GM21619 (cell line): ENCODE measurements at regions not wholly inside any gene's neighbourhood (a gene's known extent, or its start where the extent isn't known, plus 50 kb on each side); places are given as distances from the start of the nearest gene placed in this dataset.

Experiments used
- ATAC-seq: cut with Tn5 transposase; IDR thresholded peaks from one replicate; pipeline ENCODE4 v1.9.1; 2021; ENCODE audit not compliant: unreplicated experiment

DNA sequence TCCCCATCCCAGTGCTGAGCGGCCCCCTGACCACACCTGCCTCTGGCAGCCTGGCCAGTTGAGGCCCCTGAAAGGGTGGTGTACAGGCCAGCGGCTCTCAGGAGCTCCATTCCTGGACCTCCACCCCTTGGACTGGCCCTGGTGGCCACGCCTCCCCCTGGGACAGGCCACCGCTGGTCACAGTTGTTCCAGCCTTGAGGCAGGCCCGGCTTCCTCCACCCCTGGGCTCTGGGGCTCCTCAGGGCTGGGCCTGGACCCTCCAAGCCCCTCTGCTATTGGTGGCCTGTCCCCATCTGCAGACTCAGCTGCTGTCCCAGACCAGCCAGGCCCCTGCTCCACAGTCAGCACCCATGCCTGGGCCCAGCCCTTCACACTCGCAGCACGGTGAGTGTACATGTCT lies 93.2 kb upstream of the NKX1-1 start:
- no peak for ATAC-seq

DNA sequence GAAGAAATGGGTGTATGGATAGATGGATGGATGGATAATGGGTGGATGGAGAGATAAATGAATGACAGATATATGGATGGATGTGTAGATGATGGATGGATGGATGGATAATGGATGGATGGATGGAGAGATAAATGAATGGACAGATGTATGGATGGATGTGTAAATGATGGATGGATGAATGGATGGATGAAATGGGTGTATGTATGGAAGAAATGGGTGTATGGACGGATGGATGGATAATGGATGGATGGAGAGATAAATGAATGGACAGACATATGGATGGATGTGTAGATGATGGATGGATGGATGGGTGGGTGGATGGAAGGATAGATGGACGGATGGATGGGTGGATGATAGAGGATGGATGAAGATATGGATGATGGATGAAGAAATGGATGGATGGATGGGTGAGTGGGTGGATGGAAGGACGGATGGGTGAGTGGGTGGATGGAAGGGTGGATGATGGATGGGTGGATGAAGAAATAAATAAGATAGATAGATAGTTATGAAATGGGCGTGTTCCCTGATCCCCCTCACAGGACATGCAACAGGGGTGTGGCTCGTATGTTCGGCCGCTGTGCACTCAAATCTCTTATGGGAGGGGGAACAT lies 91.1 kb upstream of the NKX1-1 start:
- ATAC-seq, result no peak

DNA sequence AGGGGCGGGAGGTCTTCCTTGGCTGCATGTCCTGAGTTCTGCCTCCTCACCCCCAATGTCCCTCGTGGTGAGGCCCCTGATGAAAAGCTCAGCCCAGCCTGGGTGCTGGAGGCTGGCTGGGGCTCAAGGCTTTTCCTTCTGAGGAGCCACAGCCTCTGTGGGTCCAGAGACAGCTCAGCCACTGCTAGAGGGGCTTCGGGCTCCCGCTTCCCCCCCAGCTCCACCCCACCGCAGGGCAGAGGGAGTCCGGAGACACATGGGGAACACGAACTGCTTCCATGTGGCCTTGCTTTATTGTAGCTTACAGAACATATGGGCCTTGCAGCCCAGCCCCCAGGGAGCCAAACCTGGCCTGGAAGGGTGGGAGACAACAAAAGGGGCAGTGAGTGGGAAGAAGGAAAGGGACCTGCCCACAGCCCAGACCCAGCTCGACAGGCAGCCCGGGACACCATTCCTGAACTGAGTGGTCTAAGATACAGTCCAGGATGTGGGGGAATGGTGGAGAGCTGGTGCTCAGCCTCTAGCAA lies 89.9 kb upstream of the NKX1-1 start:
- ATAC-seq, result no peak

DNA sequence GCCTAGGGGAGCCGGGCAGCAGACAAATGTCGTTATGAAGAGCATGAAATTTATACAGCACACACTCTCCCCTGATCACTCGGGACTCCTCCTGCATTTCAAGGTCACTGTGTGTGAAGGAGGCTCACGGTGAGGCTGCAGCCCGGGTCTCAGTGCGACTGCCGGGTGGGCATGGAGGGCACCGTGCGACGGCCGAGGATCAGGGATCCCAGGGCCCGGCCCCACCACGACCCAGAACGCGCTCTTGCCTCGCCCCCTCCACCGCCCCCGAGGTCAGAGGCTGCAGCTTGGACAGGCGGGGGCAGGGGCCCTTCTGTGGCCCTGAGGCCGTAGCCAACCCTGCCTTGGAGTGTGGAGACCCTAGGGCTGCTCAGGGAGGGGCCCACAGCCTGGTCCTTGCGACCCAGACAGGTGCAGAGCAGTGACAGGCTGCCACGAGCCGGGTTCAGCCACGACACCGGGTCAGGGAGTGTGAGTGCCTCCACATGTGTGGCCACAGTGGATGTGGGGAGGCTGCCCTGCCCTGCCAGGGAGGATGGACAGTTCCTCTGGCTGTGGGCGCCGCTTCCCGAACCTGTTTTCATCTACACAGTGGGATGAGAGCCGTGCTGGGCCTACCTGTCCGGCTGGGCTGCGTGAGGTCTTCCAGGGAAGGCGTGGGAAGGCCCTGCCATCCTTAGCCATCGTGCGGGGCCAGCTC lies 89.3 kb upstream of the NKX1-1 start:
- no peak for ATAC-seq

DNA sequence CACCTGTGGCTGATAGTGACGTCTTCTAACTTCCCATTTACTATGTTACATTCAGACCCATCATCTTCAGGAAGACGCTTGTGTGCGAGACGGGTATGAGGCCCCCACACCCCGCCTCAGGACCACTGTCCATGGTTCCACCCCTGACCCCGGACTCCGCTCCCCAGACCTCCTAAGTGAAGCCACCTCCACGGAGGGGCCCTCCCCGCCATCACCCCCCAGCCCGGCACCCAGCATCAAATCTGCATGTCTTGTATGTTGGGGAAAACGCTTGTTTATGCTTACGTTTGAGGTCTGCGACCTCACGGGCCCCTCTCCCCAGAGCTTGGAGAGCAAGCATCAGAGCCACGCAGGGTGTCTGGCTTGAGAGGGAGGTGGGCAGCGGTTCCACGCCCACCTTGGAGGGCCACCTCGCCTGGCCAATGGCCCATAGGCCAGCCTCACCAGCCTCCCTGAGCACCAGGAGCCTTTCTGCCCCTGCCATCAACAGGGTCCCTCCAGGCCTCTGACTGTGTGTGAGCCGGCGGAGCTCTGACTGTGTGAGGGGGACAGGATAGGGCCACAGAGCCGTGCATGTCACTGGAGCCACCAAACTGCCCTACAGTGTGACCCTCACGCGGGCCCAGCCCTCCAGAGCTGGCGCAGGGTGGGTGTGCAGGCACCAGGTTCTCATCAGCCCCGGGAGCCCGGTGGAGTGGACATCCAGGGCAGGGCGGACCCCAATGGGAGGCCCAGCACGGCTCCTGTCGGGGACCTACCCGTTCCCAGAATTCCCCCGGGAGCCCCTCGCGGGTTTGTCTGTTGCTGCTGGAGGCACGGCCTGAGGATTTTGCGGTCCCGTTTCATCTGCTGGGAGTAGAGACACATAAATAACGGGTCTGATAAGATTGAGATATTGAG lies 88.4 kb upstream of the NKX1-1 start:
- no peak for ATAC-seq

DNA sequence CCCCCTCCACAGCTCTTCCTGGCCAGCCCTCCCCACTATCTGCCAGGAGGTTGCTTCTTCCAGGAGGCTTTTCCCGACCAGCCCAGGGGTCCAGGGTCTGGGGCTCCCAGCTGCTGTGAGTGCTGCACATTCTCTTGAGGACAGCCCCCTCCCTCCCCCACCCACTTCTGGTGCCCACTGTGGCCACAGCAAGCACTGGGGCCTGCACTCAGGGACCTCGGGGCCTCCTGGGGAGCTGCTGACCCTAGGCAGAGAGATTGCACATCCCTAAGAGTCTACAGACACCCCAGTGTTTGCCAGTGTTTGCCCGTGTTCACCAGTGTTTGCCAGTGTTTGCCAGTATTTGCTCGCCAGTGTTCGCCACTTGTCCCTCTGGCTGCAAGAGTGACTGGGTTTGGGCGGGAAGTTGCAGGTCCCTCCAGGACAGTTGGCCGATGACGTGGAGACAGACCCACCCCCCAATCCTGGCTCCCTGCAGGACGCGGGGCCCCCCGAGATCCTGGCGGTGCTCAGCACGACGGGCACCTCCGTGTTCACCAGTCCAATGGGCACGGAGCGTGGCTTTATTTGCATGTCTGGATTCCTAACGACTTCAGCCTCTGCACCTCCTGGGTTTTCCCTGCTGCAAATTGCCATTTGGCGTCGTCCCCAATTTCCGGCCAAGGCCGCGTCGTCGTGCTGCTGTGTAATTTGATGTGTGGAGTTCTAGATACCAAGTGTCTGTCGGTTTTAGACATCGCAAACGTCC lies 87.5 kb upstream of the NKX1-1 start:
- ATAC-seq, result no peak

DNA sequence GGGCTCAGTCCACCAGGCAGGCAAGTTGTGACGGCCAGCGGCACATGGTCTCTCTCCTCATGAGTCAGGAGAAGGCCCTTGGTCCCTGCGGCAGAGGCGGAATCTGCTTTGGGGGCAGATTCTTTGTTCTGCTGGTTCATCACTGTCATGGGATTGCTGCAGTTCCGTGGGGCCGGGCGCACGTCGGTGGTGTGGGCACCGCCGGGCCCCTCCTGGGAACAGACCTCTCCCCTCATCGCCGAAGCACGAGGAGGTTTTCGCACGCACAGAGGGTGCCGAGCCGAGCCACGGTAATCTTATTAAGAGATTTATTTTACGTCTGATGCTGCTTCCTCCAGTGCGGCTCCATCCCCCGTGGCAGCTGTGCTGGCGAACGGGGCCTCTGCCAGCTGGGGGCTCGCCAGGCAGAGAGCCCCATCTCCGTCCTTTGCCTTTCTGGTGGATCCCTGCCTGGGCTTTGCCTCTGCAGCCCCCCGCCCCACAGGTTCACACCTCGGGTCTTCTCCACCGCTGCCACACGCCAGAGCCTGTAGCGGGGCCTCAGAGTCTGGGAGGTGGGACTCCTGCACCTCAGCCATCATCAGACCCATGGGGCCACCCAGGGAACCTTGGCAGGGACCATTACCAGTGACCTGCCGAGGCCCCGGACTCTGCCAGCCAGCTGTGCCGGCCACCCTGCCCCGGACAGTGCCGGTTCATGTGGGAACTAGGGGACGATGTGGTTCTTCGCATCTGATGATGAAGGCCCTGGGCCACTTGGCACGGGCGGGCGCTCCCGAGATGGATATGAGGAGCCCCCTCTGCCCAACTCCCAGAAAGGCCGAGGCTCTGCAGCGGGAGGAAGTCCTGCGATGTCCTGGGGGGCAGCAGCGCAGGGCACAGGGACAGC lies 86.7 kb upstream of the NKX1-1 start:
- no peak for ATAC-seq

DNA sequence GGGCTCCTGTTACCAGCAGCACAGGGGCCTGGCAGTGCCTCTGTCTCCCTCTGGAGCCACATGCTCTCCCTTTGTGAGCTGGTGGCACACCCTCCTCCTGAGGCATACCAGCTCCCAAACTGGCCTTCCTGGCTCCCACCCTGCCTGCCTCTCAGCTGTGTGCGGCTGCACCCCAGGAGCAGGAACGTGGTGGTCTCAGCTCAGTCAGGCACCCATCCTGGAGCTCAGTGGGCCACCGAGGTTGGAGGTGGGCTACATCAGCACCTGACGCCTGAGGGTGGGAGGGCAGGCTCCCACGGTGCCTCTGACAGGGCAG lies 85.9 kb upstream of the NKX1-1 start:
- ATAC-seq, result no peak

DNA sequence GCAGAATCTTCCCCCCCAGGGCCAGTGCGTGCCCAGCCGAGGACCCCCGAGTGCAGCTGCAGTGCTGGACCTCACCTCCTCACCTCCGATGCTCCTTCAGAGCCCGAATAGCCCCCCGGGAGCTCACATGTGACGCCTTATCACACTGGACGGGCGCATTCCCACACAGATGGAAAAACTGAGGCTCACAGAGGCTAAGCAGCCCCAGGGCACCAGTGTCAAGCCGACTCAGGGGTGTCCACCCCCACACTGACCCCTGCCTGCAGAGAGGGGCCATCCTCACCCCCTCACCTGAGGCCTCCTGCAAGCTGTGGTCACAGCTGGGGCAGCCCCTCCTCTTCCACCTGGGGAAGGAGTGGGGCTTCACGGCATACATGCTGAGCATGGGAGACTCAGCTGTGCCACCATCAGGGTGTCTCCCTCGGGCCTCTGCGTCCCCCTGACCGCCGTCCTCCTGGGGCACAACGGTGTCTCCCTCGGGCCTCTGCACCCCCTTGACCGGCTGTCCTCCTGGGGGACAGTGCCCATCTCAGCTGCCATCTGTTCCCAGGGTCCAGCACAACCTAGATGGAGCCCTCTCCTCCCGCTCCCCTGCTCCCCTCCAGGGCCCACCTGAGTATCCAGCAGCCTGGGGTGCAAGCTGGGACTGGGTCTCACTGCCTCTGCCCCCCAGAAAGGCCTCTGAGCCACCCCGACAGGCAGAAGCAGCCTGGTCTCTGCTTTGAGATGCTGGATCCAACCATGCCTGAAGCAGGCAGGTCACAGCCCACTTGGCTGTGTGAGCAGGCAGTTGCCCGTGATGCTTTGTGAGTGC lies 85.3 kb upstream of the NKX1-1 start:
- ATAC-seq, result no peak

DNA sequence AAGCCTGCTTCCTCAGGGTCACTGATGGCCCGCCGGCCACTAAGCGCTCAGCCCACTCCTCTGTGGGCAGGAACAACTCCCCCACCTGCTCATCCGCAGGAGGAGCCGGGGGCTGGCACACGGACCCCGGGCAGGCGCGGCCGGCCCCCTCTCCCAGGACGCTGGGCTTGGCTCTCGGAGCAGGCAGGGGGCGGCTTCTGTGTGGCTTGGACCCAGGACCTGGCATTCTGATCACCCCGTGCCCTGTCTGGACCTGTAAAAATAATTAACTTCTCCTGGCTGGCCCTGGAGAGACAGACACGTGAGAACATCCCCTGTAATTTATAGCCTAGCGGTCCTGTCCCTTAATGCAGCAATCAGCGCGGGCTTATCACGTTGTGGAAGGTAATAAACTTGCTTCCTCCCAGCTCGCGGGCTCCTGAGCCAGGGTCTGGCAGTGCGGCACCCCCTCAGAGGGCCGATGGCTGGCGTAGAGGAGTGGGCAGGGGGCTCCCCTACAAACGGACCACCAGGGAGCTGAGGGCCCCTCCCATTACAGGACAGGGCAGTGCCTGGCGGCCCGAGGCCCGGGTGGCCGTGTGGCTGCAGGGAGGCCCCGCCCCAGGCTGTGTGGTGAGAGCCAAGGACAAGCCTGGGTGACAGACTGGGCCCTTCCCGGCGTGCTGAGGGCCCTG lies 84.5 kb upstream of the NKX1-1 start:
- ATAC-seq, result no peak

DNA sequence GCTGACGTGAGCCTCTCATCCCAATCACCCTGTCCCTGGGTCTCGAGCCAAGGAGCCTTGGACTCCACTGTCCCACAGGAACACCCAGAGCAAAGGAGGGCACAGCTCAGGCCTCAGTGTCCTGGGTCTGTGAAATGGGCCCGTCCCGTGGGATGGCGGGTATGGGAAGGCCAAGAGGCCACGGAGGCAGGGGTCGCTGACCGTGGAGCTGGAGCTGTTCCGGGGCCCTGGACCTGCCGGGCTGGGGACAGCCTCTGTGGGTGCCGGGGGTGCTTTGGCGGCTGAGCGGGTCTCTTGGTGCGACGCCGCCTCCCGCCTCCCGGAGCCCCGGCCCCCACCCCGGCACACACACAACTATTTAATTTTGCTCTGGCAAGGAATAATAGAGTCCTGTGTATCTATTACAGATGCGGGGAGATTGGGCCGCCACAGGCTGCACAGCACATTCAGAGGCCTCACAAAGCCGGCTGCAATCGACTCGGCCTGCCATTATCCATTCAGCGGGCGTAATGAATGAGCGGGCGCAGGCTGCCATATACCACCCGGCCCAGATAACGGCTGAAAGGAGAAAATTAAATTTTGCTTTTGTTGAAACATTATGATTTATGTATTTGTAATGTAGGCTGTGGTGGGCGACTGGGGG lies 83.9 kb upstream of the NKX1-1 start:
- no peak for ATAC-seq

DNA sequence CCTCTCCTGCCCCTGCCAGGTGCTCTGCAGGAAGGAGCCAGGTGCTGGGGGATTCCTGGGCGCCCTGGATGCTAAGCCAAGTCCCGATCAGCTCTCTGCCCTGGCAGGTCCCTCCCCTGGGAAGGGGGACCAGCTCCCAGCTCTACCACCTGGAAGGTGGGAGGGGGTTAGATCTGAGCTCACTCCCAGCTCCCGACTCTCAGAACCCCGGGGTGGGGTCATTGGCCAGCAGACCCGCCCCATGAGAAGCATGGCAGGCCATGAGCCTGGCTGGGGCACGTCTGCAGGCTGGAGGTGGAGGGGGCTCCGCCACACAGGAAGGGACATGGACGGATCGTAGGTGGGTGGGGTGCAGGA lies 83.4 kb upstream of the NKX1-1 start:
- ATAC-seq, result no peak

DNA sequence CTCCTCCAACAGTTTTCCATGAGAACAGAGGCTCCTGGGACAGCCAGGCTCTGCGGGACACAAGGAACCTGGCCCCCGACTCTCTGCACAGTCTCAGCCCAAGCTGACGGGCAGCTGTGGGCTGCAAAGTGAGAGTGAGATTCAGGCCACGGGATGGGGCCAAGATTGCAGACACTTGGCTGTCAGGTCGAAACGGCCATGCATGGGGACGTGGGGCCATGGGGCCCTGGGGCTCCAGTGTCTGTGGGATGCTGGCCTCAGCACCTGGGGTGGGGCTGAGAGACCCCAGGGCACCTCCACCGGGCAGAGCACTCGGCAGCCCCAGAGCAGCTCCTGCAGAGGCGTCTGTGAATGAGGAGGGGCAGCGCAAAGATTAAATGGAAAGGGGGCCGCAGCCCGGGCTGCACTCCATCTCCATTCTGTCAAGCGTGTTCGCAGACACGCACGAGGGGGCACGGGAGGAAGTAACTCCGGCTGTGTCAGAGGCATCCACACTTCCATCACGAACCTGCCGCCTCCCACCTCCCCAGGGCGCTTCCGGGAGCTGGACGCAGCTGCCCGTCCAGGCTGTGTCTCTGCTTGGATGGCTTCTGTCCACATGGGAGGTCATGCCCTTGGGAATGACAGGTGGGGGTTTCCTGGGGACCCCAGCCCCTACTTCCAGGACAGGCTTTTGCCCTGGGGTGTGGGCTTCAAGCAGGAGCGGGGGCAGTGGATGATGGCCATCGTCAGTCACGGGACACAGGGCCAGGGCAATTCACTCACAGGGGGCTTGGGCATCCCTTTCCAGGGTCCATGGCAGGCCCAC lies 82.8 kb upstream of the NKX1-1 start:
- ATAC-seq, result no peak

DNA sequence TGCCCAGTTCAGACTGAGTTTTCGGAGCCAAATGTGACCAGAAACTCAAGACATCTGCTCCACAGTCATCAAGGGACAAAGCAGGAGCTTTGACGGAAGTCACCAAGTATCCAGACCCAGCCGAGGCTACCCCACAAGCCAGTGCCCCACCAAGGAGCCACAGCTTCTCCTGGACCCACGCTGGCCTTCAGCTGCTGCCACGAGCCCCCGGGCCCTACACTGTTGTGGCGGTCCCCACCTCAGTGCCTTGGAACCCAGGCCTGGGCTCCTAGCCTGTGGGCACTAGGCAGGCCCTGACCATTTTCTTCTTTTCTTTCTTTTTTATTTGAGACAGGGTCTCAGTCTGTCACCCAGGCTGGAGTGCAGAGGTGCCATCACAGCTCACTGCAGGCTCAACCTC lies 82.1 kb upstream of the NKX1-1 start:
- no peak for ATAC-seq

DNA sequence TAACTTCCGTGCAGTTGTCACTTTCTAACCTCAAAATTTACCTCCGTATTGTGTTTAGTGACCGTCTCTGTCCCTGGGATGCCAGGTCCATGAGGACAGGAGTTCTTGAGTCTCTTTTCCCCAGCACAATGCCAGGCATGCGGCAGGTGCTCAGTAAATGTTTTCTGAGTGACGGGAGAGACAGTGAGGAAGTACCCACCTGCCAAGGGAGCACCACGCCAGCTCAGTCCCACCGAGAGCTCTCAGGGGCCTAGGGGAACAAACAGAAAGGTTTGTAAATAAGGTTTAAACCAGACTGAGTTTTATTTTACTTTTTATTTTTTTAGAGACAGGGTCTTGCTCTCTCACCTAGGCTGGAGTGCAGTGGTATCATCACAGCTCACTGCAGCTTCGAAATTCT lies 81.5 kb upstream of the NKX1-1 start:
- ATAC-seq, result no peak

DNA sequence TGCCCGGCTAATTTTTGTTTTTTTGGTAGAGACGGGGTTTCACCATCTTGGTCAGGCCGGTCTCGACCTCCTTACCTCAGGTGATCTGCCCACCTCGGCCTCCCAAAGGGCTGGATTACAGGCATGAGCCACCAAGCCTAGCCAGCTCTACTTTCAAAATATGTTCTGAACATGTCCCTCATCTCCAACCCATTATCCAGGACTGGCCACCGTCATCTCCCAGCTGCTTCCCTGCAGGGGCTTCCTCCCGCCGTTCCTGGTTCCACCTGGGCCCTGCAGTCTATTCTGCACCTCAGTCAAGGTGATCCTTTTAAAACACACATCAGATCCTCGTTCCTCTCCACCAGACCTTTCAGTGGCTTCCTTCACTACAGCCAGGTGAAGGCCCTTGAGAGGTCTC lies 80.9 kb upstream of the NKX1-1 start:
- no peak for ATAC-seq

DNA sequence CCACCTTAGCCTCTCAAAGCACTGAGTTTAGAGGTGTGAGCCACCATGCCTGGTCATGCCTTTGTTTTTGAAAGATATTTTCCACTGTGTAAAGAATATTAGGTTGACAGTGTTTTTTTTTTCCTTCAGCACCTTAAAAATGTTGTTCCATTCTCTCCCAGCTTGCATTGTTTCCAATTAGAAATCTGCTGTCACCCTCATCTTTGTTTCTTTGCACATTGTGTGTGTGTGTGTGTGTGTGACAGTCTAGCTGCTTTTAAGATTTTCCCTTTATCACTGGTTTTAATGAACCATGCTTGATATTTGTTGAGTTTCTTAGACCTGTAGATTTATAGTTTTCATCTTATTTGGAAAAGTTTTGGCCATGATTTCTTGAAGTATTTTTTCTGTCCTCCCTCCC lies 79.0 kb upstream of the NKX1-1 start:
- no peak for ATAC-seq

DNA sequence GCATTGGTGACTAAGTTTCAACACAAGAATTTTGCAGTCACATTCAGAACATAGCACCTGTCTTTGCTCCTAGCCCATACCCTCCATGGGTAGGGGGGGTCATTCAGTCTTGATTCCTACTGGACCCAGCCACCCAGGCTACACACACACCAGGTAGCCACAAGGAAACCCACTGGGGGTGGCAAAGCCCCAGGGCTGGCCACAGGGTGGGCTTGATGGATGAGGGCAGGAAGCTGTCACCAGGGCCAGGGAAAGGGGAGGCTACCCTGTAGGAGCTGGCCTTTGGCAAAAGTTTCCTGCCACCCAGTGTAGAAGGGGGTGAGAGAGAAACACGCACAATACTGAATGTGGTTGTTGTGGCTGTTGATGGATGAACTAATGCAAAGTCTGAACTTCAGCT lies 74.5 kb upstream of the NKX1-1 start:
- no peak for ATAC-seq
